Testis (tissue), 2 donors: ENCODE measurements at regions not wholly inside any gene's neighbourhood (a gene's known extent, or its start where the extent isn't known, plus 50 kb on each side); places are given as distances from the start of the nearest gene placed in this dataset.

Experiments
- CTCF ChIP-seq, 3 experiments: fragments of 450-650 bp in 2 of 3; fragments of 200-600 bp in 1 of 3; sonication (generic) in 1 of 3; IDR thresholded peaks; one replicate each; pipeline ENCODE4 v1.5.1; 2016 to 2019; ENCODE audit warnings: antibody characterized with exemption in 3 of 3, mild to moderate bottlenecking in 2 of 3, moderate library complexity in 1 of 3
- POLR2A ChIP-seq: fragments of 450-650 bp; IDR thresholded peaks from one replicate; pipeline ENCODE4 v1.6.1; 2017; ENCODE audit warnings: antibody characterized with exemption, mild to moderate bottlenecking, moderate library complexity

- TF ChIP-seq CTCF (IDR thresholded peaks at IDR 0.05): no peak
- no peak for TF ChIP-seq POLR2A
Observed at GRCh38 chr14:43147485-43147884, 1359.6 kb downstream of the FSCB start.
